ENCODE measurements at regions not wholly inside any gene's neighbourhood (a gene's known extent, or its start where the extent isn't known, plus 50 kb on each side); places are given as distances from the start of the nearest gene placed in this dataset.

DNA sequence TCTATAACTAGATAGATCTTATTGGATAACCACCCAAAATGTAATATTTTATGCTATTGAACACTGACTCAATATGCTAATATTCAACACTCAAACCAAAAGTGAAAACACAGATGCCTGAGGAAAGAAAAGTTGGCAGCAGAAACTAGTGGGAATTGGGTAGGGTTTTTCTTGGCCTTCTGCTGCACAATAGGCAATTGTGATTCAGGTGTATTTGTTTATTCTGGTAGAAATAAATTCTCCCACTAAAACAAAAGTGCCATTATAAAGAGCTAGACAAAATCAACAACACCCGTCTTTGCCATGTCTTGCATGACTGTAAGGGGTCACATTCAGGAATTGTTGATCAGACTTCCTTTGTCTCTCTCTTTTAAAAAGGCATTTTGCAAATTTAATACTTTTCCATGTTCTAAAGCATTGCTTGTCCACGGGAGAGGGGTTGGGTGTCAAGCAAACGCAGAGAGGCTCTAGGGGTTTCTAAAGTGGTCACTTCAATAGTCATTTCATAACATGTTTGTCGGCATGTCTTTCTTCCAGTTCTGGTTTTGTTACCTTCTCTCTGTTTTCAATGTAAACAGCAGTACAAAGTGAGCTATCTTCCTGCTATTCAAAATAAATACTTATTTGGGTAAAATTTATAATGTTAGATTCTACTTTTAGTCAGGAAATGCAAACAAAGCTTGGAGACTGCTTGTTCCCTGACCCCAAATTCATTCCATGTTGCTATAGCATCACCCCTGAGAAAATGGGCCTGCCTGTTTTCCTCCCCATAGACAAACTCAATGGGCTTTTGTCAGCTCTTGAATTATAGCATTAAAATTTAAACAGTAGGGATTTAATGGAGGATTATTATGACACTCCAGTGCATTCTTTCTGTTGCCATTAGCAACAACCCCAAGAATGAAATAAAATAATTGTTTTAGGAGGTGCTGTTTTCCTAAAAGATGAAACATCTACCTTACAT, 217.0 kb upstream of the CCN2 start:
- TF ChIP-seq, protein P1, sequence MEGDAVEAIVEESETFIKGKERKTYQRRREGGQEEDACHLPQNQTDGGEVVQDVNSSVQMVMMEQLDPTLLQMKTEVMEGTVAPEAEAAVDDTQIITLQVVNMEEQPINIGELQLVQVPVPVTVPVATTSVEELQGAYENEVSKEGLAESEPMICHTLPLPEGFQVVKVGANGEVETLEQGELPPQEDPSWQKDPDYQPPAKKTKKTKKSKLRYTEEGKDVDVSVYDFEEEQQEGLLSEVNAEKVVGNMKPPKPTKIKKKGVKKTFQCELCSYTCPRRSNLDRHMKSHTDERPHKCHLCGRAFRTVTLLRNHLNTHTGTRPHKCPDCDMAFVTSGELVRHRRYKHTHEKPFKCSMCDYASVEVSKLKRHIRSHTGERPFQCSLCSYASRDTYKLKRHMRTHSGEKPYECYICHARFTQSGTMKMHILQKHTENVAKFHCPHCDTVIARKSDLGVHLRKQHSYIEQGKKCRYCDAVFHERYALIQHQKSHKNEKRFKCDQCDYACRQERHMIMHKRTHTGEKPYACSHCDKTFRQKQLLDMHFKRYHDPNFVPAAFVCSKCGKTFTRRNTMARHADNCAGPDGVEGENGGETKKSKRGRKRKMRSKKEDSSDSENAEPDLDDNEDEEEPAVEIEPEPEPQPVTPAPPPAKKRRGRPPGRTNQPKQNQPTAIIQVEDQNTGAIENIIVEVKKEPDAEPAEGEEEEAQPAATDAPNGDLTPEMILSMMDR (IDR thresholded peaks at IDR 0.05; ENCODE audit: insufficient read depth, low read length, missing control alignments) = no peak
- CTCF ChIA-PET = interaction anchor here (0.7 to 1.3 kb wide), 4 partner anchors 8 to 253 kb away, joined by 3 to 6 read pairs (median 4); no protein-coding TSS in a partner anchor
- POLR2A ChIA-PET = no interaction called here
- no peak overlapping the region for H3K4me3 ChIP-seq (ENCODE audit: low read depth, low read length)
- DNase-seq (ENCODE audit: low read depth, low spot score) = no peak

DNA sequence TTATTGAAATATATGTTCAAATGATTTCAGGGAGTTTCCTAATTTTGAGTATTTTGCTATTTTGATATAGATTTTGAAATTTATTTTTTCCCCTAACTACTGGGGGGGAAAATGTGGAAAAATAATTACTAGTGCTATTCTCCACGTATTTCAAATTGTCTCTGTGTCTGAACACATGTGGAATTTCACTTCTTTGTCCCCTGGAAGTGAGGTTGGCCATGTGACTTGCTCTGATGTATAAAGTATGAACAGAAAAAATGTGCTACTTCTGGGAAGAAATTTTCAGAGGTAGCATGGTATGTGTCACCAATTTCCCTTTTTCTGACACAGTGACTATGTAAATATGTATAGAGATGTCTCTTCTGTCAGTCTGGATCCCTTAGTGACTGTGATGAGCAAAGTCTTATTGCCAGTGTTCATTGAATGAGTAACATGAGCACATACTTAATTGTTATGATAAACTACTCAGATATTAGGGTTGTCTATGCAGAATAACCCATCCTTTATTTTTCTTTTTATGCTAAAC, 215.4 kb upstream of the CCN2 start:
- no peak for DNase-seq (ENCODE audit: low read depth, low spot score)
- CTCF ChIA-PET = interaction anchor here (1.0 to 1.2 kb wide), 2 partner anchors 229 to 241 kb away, joined by 3 to 6 read pairs; no protein-coding TSS in a partner anchor
- TF ChIP-seq, protein P1 (IDR thresholded peaks at IDR 0.05; ENCODE audit: insufficient read depth, low read length, missing control alignments) = no peak
- POLR2A ChIA-PET = no interaction called here
- no peak overlapping the region for H3K4me3 ChIP-seq (ENCODE audit: low read depth, low read length)

DNA sequence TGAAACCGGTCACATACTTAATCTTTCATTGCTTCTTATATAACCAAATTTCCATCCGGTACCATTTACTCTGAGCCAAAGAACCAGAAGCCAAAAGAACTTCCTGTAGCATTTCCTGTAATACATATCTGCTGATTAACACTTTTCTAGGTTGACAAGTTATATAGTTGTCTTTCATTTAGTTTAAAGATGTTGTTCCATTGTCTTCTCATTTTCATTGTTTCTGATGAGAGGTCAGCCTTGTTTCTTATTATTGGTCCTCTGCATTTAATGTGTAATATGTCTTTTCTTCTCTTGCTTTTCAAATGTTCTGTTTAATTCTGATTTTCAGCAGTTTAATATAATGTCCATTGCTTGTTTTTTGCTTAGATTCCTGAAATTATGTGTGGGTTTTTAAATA, 214.5 kb upstream of the CCN2 start:
- no peak for DNase-seq (ENCODE audit: low read depth, low spot score)
- CTCF ChIA-PET = no interaction called here
- no peak overlapping the region for H3K4me3 ChIP-seq (ENCODE audit: low read depth, low read length)
- POLR2A ChIA-PET = no interaction called here
- TF ChIP-seq, protein P1 (IDR thresholded peaks at IDR 0.05; ENCODE audit: insufficient read depth, low read length, missing control alignments) = no peak

DNA sequence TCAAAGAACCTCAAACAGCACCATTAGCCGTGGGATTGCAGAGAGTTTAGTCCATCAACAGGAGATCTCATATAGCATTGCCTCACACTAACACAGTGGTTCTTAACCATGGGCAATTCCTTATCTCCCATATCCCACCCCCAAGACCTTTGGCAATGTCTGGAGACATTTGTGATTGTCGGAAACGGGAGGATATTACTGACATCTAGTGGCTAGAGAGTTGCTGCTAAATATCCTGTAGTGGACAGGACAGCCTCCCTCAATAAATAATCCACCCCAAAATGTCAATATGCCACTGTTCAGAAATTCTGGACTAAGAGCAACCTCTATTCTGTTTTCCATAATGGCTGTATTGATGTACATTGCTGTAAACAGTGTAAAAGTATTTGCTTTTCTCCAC, 210.1 kb upstream of the CCN2 start:
- DNase-seq (ENCODE audit: low read depth, low spot score) = no peak
- H3K4me3 ChIP-seq (ENCODE audit: low read depth, low read length) = no peak overlapping the region
- TF ChIP-seq, protein P1 (IDR thresholded peaks at IDR 0.05; ENCODE audit: insufficient read depth, low read length, missing control alignments) = peak; percentile 49
- ChIA-PET POLR2A (interaction anchor here (0.6 kb wide), 1 partner anchor 211 kb away, joined by 3 read pairs; no protein-coding TSS in a partner anchor), CTCF (interaction anchor here (0.7 to 3.6 kb wide), 5 partner anchors 13 to 246 kb away, joined by 3 to 24 read pairs (median 5); no protein-coding TSS in a partner anchor)

DNA sequence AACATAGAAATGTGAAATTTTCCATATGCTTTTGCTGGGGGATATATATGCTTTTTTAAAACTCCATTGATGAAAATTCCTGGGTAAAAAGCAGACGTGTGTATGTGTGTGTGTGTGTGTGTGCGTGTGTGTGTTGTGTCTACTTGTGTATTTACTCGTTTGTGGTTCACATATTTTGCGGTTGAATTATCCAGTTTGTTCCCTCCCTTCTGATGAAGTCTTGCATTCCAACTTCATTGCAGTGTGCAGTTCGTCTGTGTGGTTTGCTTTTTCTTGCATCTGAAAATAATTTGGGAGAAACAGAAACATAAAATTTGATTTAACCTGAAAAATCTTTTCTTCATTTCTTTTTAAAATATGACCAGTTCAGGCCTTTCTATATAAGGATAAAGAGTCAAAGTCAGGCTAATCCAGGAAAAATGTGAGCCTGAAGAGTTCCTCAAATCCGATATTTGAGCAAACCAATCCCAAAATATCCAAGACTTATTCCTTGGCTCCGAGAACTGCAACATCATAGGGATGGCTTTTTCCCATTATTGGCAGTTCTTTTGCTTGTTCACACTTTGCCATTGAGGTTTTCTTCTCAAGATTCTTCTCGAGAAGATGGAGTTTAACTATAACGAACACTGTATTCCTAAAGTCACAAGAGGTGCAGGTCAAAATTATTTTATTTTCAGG, 202.2 kb upstream of the CCN2 start:
- H3K4me3 ChIP-seq (ENCODE audit: low read depth, low read length) = no peak overlapping the region; the same call in 1 of the 2 replicates
- CTCF ChIA-PET = no interaction called here
- POLR2A ChIA-PET = interaction anchor here (2.8 kb wide), 1 partner anchor 202 kb away, joined by 13 read pairs; the partner anchor contains the start of gene CCN2
- TF ChIP-seq, protein P1 (IDR thresholded peaks at IDR 0.05; ENCODE audit: insufficient read depth, low read length, missing control alignments) = no peak
- peak; percentile 100 for DNase-seq (ENCODE audit: low read depth, low spot score)

Measured in AG04449 (cell line).